ENCODE measurements at regions not wholly inside any gene's neighbourhood (a gene's known extent, or its start where the extent isn't known, plus 50 kb on each side); places are given as distances from the start of the nearest gene placed in this dataset.

DNA sequence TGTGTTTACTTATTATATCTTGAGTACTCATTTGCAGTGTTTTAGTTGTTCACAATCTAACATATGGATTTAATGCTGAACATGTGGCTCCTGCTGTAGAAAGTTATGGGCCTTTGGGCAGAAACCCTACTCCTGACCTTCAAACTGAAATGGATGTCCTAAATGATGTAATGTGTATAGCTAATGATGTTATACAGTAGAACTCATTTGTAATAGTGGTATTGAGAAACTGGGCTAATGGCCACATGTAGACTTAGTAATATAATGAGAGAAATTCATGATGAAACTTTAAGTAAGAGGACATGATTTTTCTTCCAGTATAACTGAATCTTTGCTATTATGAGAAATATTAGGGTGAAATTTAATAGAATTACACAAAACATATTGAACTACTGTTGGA lies 121.3 kb upstream of the PTPRK start:
- TF ChIP-seq CTCF (IDR thresholded peaks at IDR 0.05): no peak
- no peak for TF ChIP-seq POLR2A (IDR thresholded peaks at IDR 0.05)

Data from esophagus squamous epithelium (tissue), 4 donors.